D721Med (cell line): ENCODE measurements at regions not wholly inside any gene's neighbourhood (a gene's known extent, or its start where the extent isn't known, plus 50 kb on each side); places are given as distances from the start of the nearest gene placed in this dataset.
"Not testable (repeated sequence)": the region's sequence is repeated elsewhere in the genome, so short reads cannot be mapped to it uniquely, and the experiment has no call there.

Source experiments
- DNase-seq: peaks from one replicate; pipeline ENCODE4 v3.0.0; 2011; ENCODE audit warnings: low spot score; ENCODE audit not compliant: insufficient read length
- FAIRE-seq: peaks from 2 replicates; lab custom pipeline; 2011; peaks lifted over from hg19 to GRCh38; lab: Jason Lieb, UNC
- TF ChIP-seq, protein P1 (sequence below): IDR thresholded peaks from 2 replicates; pipeline ENCODE4 v1.5.1; 2012; ENCODE audit warnings: mild to moderate bottlenecking, control low read depth; ENCODE audit not compliant: insufficient read depth; ENCODE audit errors: missing control alignments

GRCh38 chr1:88321706-88322105, 362.4 kb upstream of the PKN2 start:
- TF ChIP-seq, protein P1, sequence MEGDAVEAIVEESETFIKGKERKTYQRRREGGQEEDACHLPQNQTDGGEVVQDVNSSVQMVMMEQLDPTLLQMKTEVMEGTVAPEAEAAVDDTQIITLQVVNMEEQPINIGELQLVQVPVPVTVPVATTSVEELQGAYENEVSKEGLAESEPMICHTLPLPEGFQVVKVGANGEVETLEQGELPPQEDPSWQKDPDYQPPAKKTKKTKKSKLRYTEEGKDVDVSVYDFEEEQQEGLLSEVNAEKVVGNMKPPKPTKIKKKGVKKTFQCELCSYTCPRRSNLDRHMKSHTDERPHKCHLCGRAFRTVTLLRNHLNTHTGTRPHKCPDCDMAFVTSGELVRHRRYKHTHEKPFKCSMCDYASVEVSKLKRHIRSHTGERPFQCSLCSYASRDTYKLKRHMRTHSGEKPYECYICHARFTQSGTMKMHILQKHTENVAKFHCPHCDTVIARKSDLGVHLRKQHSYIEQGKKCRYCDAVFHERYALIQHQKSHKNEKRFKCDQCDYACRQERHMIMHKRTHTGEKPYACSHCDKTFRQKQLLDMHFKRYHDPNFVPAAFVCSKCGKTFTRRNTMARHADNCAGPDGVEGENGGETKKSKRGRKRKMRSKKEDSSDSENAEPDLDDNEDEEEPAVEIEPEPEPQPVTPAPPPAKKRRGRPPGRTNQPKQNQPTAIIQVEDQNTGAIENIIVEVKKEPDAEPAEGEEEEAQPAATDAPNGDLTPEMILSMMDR: no peak
- DNase-seq (no peak), FAIRE-seq (no peak)

DNA sequence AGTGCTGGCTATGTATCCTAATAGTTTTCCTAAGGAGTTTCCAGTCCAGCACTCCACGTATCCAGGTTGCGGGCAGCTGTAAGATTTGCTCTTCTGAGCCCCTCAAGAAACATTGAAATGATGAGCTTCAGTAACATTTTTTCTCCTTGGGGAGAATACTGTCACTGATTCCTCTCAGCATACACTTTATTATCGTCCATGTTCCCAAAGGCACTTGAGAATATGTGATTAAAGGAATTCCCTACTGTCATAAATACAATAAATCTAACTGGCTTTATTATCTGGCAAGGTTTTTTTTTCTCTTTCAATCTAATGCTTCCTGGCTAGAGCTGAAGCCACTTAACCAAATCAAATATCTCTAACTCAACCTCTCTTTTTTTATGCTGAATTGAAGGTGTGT, 359.2 kb upstream of the PKN2 start:
- FAIRE-seq (no peak), DNase-seq (no peak)
- TF ChIP-seq, protein P1: no peak

DNA sequence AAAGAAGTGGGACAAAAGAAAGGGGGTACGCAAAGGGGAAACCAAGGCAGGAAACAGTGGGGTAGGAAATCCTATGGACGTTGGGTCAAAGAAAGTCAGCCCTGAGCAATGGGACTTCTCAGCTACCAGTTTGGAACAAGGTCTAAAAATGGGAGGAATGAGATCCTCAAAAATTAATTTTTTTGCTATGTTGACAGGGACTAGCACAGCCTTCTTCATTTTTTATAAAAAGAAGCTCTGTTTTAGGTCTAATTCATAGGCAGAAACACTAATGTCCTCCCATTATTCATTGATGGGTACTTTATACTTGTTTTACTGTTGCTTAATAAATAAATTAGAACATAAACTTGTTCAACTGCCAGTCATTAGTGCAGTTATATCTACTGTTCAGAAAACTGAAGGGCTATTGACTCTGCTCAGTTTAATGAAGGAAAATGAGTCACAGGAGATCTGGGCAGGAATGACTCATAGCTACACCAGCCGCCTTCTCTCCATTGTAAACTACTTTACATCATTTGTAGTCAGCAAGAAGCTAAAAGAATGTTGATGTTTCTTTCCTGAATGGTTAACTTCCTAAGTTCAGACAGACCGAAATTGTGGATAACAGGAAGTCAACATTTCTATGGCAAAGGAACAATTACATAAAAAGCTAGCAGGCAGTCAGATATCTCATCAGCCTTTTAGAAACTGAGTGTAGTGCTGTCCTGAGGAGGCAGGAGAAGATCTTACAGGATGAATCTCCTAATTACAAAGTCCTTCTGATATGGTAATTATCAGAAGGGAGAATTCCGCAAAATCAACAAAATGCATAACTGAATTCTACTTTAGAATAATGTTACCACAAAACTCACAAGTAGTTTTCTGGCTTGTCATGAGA, 356.4 kb upstream of the PKN2 start:
- DNase-seq: no peak
- no peak for FAIRE-seq
- TF ChIP-seq, protein P1: no peak

- TF ChIP-seq, protein P1: no peak
- DNase-seq: no peak
- no peak for FAIRE-seq
Measured at GRCh38 chr1:88330201-88330600, 353.9 kb upstream of the PKN2 start.

- FAIRE-seq (no peak), DNase-seq (no peak)
- TF ChIP-seq, protein P1: no peak
Measured at GRCh38 chr1:88333086-88333695, 350.9 kb upstream of the PKN2 start.

DNA sequence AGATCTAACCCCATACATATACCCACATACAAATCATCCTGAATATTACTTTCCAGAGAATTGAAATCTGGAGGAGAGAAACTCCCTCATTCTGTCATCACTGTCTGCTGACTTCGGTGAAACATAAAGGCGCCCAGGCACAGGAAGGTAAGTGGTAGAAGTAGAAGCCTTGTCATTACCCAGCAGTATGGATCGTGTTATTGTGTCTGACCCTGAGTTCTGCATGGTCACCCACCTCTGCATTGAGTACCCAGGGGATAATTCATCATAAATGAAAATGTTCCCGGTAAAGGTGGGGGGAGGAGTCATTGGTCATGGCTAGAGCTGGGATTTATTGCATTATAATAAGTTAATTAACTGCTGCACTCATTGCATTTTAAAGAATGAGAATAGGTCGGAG, 342.6 kb upstream of the PKN2 start:
- TF ChIP-seq, protein P1: no peak
- FAIRE-seq: no peak
- DNase-seq: no peak

- not testable (repeated sequence) for FAIRE-seq, DNase-seq
Measured at GRCh38 chr1:88342081-88342480, 342.0 kb upstream of the PKN2 start.
